ENCODE measurements at regions not wholly inside any gene's neighbourhood (a gene's known extent, or its start where the extent isn't known, plus 50 kb on each side); places are given as distances from the start of the nearest gene placed in this dataset.
A peak's percentile ranks its signal among the peaks of the same experiment; 100 is the strongest.

DNA sequence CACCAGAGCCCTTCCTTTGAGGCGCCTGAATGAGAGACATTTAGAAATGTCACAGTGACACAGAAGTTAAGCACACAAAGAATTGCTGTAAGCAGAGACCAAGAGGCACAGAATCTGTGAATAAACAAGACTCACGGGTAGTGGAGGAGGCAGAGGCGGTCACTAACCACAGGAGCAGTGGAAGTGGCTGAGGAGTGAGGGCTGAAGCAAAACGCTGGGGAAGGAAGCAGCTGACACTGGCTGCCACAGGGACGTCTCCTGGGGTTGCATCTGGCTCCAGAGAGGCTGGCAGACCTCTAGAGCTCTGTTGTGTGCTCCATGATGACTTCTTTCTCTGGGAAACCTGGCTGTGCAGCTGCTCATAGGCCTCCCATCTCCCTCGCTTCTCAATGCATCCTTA lies 65.0 kb upstream of the SLC2A12 start:
- Histone ChIP-seq H3K4me2 (ENCODE audit: insufficient read depth, low read length, poor library complexity, severe bottlenecking) (no peak overlapping the region), H3K9ac (ENCODE audit: low read depth, low read length, poor library complexity) (no peak overlapping the region), H3K36me3 (replicated peaks in 1 of 2; ENCODE audit: control insufficient read depth in 2 of 2, insufficient read depth in 2 of 2, low read length in 2 of 2) (no peaks in the 10 kb centered on the region), H3K27me3 (ENCODE audit: control insufficient read depth in 3 of 3, insufficient read depth in 3 of 3, low read depth in 1 of 3, low read length in 3 of 3) (peaks cover 0 to 10% (median 0%) of the 10 kb centered on the region in 3 experiments), H4K91ac (ENCODE audit: low read depth, low read length, poor library complexity) (no peak overlapping the region), H3K14ac (ENCODE audit: low read length) (no peak overlapping the region), H3K23ac (ENCODE audit: low read depth, low read length, poor library complexity) (no peak overlapping the region), H3K18ac (ENCODE audit: low read length) (no peak overlapping the region), H3K4ac (ENCODE audit: low read length) (no peak overlapping the region), H3K79me1 (ENCODE audit: low read depth, low read length) (no peaks in the 10 kb centered on the region), H3K4me1 (ENCODE audit: control insufficient read depth in 2 of 2, insufficient read depth in 1 of 2, low read depth in 1 of 2, low read length in 2 of 2) (peaks cover 0 to 1% of the 10 kb centered on the region in 2 donors), H2BK12ac (ENCODE audit: low read length) (no peak overlapping the region), H2AK5ac (ENCODE audit: low read depth, low read length) (no peak overlapping the region), H2AFZ (ENCODE audit: low read length) (peak overlapping the region; percentile 52), H3K9me3 (replicated peaks in 1 of 2; ENCODE audit: control insufficient read depth in 2 of 2, insufficient read depth in 1 of 2, low read depth in 1 of 2, low read length in 2 of 2) (no peaks in the 10 kb centered on the region), H2BK5ac (ENCODE audit: low read length) (no peak overlapping the region), H2BK120ac (ENCODE audit: low read depth, low read length) (no peak overlapping the region), H3K27ac (replicated peaks; ENCODE audit: low read length) (no peak overlapping the region), H4K8ac (ENCODE audit: low read depth, low read length) (no peak overlapping the region), H2BK15ac (ENCODE audit: low read length) (no peak overlapping the region), H3K4me3 (ENCODE audit: low read length in 2 of 2) (no peak overlapping the region)
- no peak for DNase-seq (ENCODE audit: low spot score)
- WGBS, 2 donors (ENCODE audit: extremely low coverage in 2 of 2, insufficient read length in 2 of 2, insufficient replicate concordance in 1 of 2), result no CpG with 5 or more reads among the region's 6 CpGs

GRCh38 chr6:134115715-134116074 lies 63.3 kb upstream of the SLC2A12 start:
- Histone ChIP-seq H3K9ac (ENCODE audit: low read depth, low read length, poor library complexity) (no peak overlapping the region), H2BK12ac (ENCODE audit: low read length) (no peak overlapping the region), H2AK5ac (ENCODE audit: low read depth, low read length) (peak overlapping the region; percentile 31), H2BK5ac (ENCODE audit: low read length) (no peak overlapping the region), H3K36me3 (replicated peaks in 1 of 2; ENCODE audit: control insufficient read depth in 2 of 2, insufficient read depth in 2 of 2, low read length in 2 of 2) (no peaks in the 10 kb centered on the region), H3K27me3 (ENCODE audit: control insufficient read depth in 3 of 3, insufficient read depth in 3 of 3, low read depth in 1 of 3, low read length in 3 of 3) (peaks cover 0 to 10% (median 0%) of the 10 kb centered on the region in 3 experiments), H3K23ac (ENCODE audit: low read depth, low read length, poor library complexity) (no peak overlapping the region), H3K79me1 (ENCODE audit: low read depth, low read length) (no peaks in the 10 kb centered on the region), H3K14ac (ENCODE audit: low read length) (no peak overlapping the region), H3K27ac (replicated peaks; ENCODE audit: low read length) (no peak overlapping the region), H3K4me3 (ENCODE audit: low read length in 2 of 2) (no peak overlapping the region), H2AFZ (ENCODE audit: low read length) (no peak overlapping the region), H3K4me1 (ENCODE audit: control insufficient read depth in 2 of 2, insufficient read depth in 1 of 2, low read depth in 1 of 2, low read length in 2 of 2) (peaks cover 0 to 3% of the 10 kb centered on the region in 2 donors), H2BK120ac (ENCODE audit: low read depth, low read length) (no peak overlapping the region), H3K4me2 (ENCODE audit: insufficient read depth, low read length, poor library complexity, severe bottlenecking) (no peak overlapping the region), H2BK15ac (ENCODE audit: low read length) (no peak overlapping the region), H3K9me3 (replicated peaks in 1 of 2; ENCODE audit: control insufficient read depth in 2 of 2, insufficient read depth in 1 of 2, low read depth in 1 of 2, low read length in 2 of 2) (no peaks in the 10 kb centered on the region), H3K4ac (ENCODE audit: low read length) (no peak overlapping the region), H4K91ac (ENCODE audit: low read depth, low read length, poor library complexity) (no peak overlapping the region), H4K8ac (ENCODE audit: low read depth, low read length) (no peak overlapping the region), H3K18ac (ENCODE audit: low read length) (no peak overlapping the region)
- DNase-seq (ENCODE audit: low spot score), result no peak
- no CpG with 5 or more reads among the region's 7 CpGs for WGBS, 2 donors (ENCODE audit: extremely low coverage in 2 of 2, insufficient read length in 2 of 2, insufficient replicate concordance in 1 of 2)

- Histone ChIP-seq H2AFZ (ENCODE audit: low read length) (no peak overlapping the region), H2BK15ac (ENCODE audit: low read length) (no peak overlapping the region), H3K23ac (ENCODE audit: low read depth, low read length, poor library complexity) (peak overlapping the region; percentile 56), H3K4me3 (ENCODE audit: low read length in 2 of 2) (no peak overlapping the region), H2BK12ac (ENCODE audit: low read length) (peak overlapping the region; percentile 11), H3K79me1 (ENCODE audit: low read depth, low read length) (no peaks in the 10 kb centered on the region), H3K27me3 (ENCODE audit: control insufficient read depth in 3 of 3, insufficient read depth in 3 of 3, low read depth in 1 of 3, low read length in 3 of 3) (peaks cover 0 to 10% (median 0%) of the 10 kb centered on the region in 3 experiments), H3K4me1 (ENCODE audit: control insufficient read depth in 2 of 2, insufficient read depth in 1 of 2, low read depth in 1 of 2, low read length in 2 of 2) (peaks cover 0 to 3% of the 10 kb centered on the region in 2 donors), H3K9ac (ENCODE audit: low read depth, low read length, poor library complexity) (no peak overlapping the region), H3K14ac (ENCODE audit: low read length) (no peak overlapping the region), H2AK5ac (ENCODE audit: low read depth, low read length) (peak overlapping the region; percentile 31), H3K36me3 (replicated peaks in 1 of 2; ENCODE audit: control insufficient read depth in 2 of 2, insufficient read depth in 2 of 2, low read length in 2 of 2) (no peaks in the 10 kb centered on the region), H3K4ac (ENCODE audit: low read length) (no peak overlapping the region), H3K18ac (ENCODE audit: low read length) (peak overlapping the region; percentile 78), H4K91ac (ENCODE audit: low read depth, low read length, poor library complexity) (no peak overlapping the region), H2BK120ac (ENCODE audit: low read depth, low read length) (no peak overlapping the region), H3K9me3 (replicated peaks in 1 of 2; ENCODE audit: control insufficient read depth in 2 of 2, insufficient read depth in 1 of 2, low read depth in 1 of 2, low read length in 2 of 2) (no peaks in the 10 kb centered on the region), H3K27ac (replicated peaks; ENCODE audit: low read length) (no peak overlapping the region), H4K8ac (ENCODE audit: low read depth, low read length) (no peak overlapping the region), H2BK5ac (ENCODE audit: low read length) (no peak overlapping the region), H3K4me2 (ENCODE audit: insufficient read depth, low read length, poor library complexity, severe bottlenecking) (no peak overlapping the region)
- WGBS, 2 donors (ENCODE audit: extremely low coverage in 2 of 2, insufficient read length in 2 of 2, insufficient replicate concordance in 1 of 2), result no CpG with 5 or more reads among the region's 47 CpGs
- no peak for DNase-seq (ENCODE audit: low spot score)
Measured at GRCh38 chr6:134114918-134115714, 62.7 kb upstream of the SLC2A12 start.

DNA sequence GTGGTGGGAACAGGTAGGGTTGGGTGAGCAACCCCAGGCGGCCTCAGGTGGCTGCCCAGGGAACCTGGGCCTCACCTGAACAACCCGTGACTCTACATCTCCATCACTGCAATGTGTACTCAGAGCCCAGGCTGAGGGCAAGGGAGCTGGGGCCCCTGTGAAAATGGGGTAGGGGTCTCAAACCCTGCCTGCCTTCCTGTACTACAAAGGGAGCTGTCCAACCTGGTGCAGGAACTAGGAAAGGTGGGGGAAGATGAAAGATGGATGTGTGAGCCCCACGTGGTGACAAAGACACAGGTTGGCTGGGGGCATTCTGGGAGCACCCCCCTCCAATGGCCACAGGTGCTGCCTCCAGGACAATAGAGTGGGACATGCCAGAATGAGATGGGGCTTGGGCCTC lies 62.1 kb upstream of the SLC2A12 start:
- Histone ChIP-seq H3K14ac (ENCODE audit: low read length) (no peak overlapping the region), H4K91ac (ENCODE audit: low read depth, low read length, poor library complexity) (no peak overlapping the region), H3K4me3 (ENCODE audit: low read length in 2 of 2) (no peak overlapping the region), H2AK5ac (ENCODE audit: low read depth, low read length) (peak overlapping the region; percentile 5), H3K4me2 (ENCODE audit: insufficient read depth, low read length, poor library complexity, severe bottlenecking) (no peak overlapping the region), H3K9ac (ENCODE audit: low read depth, low read length, poor library complexity) (no peak overlapping the region), H3K79me1 (ENCODE audit: low read depth, low read length) (no peaks in the 10 kb centered on the region), H3K4ac (ENCODE audit: low read length) (no peak overlapping the region), H2BK15ac (ENCODE audit: low read length) (no peak overlapping the region), H2BK120ac (ENCODE audit: low read depth, low read length) (no peak overlapping the region), H2BK12ac (ENCODE audit: low read length) (no peak overlapping the region), H3K27me3 (ENCODE audit: control insufficient read depth in 3 of 3, insufficient read depth in 3 of 3, low read depth in 1 of 3, low read length in 3 of 3) (peaks cover 0 to 10% (median 0%) of the 10 kb centered on the region in 3 experiments), H3K18ac (ENCODE audit: low read length) (no peak overlapping the region), H2AFZ (ENCODE audit: low read length) (no peak overlapping the region), H2BK5ac (ENCODE audit: low read length) (no peak overlapping the region), H3K36me3 (replicated peaks in 1 of 2; ENCODE audit: control insufficient read depth in 2 of 2, insufficient read depth in 2 of 2, low read length in 2 of 2) (no peaks in the 10 kb centered on the region), H3K9me3 (replicated peaks in 1 of 2; ENCODE audit: control insufficient read depth in 2 of 2, insufficient read depth in 1 of 2, low read depth in 1 of 2, low read length in 2 of 2) (no peaks in the 10 kb centered on the region), H4K8ac (ENCODE audit: low read depth, low read length) (no peak overlapping the region), H3K23ac (ENCODE audit: low read depth, low read length, poor library complexity) (no peak overlapping the region), H3K4me1 (ENCODE audit: control insufficient read depth in 2 of 2, insufficient read depth in 1 of 2, low read depth in 1 of 2, low read length in 2 of 2) (peaks cover 0 to 3% of the 10 kb centered on the region in 2 donors), H3K27ac (replicated peaks; ENCODE audit: low read length) (no peak overlapping the region)
- no peak for DNase-seq (ENCODE audit: low spot score)
- no CpG with 5 or more reads among the region's 3 CpGs for WGBS, 2 donors (ENCODE audit: extremely low coverage in 2 of 2, insufficient read length in 2 of 2, insufficient replicate concordance in 1 of 2)
